Thymus (tissue), 11 donors: ENCODE measurements at regions not wholly inside any gene's neighbourhood (a gene's known extent, or its start where the extent isn't known, plus 50 kb on each side); places are given as distances from the start of the nearest gene placed in this dataset.

Experiments
- DNase-seq, 9 donors: peaks; one replicate each; pipeline ENCODE4 v3.0.0-alpha.2; 2013; ENCODE audit warnings: low spot score in 9 of 9, low read depth in 6 of 9, missing footprints in 1 of 9
- H3K27ac ChIP-seq, 2 donors: one replicate each; pipeline ENCODE4 v1.5.1; 2013; ENCODE audit warnings: control low read depth in 1 of 2, low read depth in 1 of 2, low read length in 1 of 2, mild to moderate bottlenecking in 1 of 2, moderate library complexity in 1 of 2
- H3K27me3 ChIP-seq, 2 donors: one replicate each; pipeline ENCODE4 v1.5.1; 2013; ENCODE audit warnings: low read length in 1 of 2; ENCODE audit not compliant: control insufficient read depth in 2 of 2, insufficient read depth in 1 of 2
- H3K36me3 ChIP-seq, 2 donors: one replicate each; pipeline ENCODE4 v1.5.1; 2013; ENCODE audit warnings: low read length in 1 of 2, mild to moderate bottlenecking in 1 of 2, moderate library complexity in 1 of 2; ENCODE audit not compliant: control insufficient read depth in 2 of 2, insufficient read depth in 2 of 2
- H3K4me1 ChIP-seq, 2 donors: one replicate each; pipeline ENCODE4 v1.5.1; 2013; ENCODE audit warnings: low read length in 2 of 2; ENCODE audit not compliant: control insufficient read depth in 2 of 2, insufficient read depth in 2 of 2
- H3K4me3 ChIP-seq, 2 donors: one replicate each; pipeline ENCODE4 v1.5.1; 2013; ENCODE audit warnings: low read length in 2 of 2, control low read depth in 1 of 2, mild to moderate bottlenecking in 1 of 2
- H3K9me3 ChIP-seq, 2 donors: one replicate each; pipeline ENCODE4 v1.5.1; 2013; ENCODE audit warnings: low read length in 1 of 2, mild to moderate bottlenecking in 1 of 2; ENCODE audit not compliant: control insufficient read depth in 2 of 2, insufficient read depth in 1 of 2
- WGBS: extraction: QIAGEN DNeasy Blood & Tissue Kit; methylation state at CpG from one replicate; pipeline ENCODE4 v1.1.7; 2013; 5-methylcytosine and 5-hydroxymethylcytosine counted together
- donor health status: healthy.

- no peaks in the 10 kb centered on the region for H3K36me3 ChIP-seq
- no peak for DNase-seq
- no peaks in the 10 kb centered on the region for H3K4me1 ChIP-seq
- H3K4me3 ChIP-seq = no peak overlapping the region
- H3K9me3 ChIP-seq = no peaks in the 10 kb centered on the region
- no peaks in the 10 kb centered on the region for H3K27me3 ChIP-seq
- no peak overlapping the region for H3K27ac ChIP-seq
- WGBS = 90% methylated on average over 4 of the region's 4 CpGs
Observed at GRCh38 chr12:83805156-83805772, 1107.3 kb downstream of the SLC6A15 start.

- Histone ChIP-seq H3K4me1 (no peaks in the 10 kb centered on the region), H3K9me3 (no peaks in the 10 kb centered on the region), H3K27ac (no peak overlapping the region), H3K4me3 (no peak overlapping the region), H3K27me3 (no peaks in the 10 kb centered on the region), H3K36me3 (no peaks in the 10 kb centered on the region)
- DNase-seq = no peak
Observed at GRCh38 chr12:83801972-83802371, 1110.6 kb downstream of the SLC6A15 start.

GRCh38 chr12:83800022-83800421, 1112.6 kb downstream of the SLC6A15 start:
- WGBS = 94% methylated on average over 2 of the region's 2 CpGs
- no peak for DNase-seq
- H3K9me3 ChIP-seq = no peaks in the 10 kb centered on the region

GRCh38 chr12:83796531-83796930, 1109.8 kb downstream of the TMTC2 start:
- no peak overlapping the region for H3K4me3 ChIP-seq
- no peak for DNase-seq
- no peak overlapping the region for H3K27ac ChIP-seq
- no peaks in the 10 kb centered on the region for H3K9me3 ChIP-seq
- 88% methylated on average over 3 of the region's 3 CpGs for WGBS
- H3K4me1 ChIP-seq = no peaks in the 10 kb centered on the region
- no peaks in the 10 kb centered on the region for H3K27me3 ChIP-seq
- H3K36me3 ChIP-seq = no peaks in the 10 kb centered on the region

More at GRCh38 chr12:83800022-83800421, 1112.6 kb downstream of the SLC6A15 start:
- Histone ChIP-seq H3K36me3 (no peaks in the 10 kb centered on the region), H3K27ac (no peak overlapping the region), H3K4me1 (no peaks in the 10 kb centered on the region), H3K4me3 (no peak overlapping the region), H3K27me3 (no peaks in the 10 kb centered on the region)

GRCh38 chr12:83793616-83794015, 1106.9 kb downstream of the TMTC2 start:
- no peaks in the 10 kb centered on the region for H3K9me3 ChIP-seq
- H3K36me3 ChIP-seq = no peaks in the 10 kb centered on the region
- no peaks in the 10 kb centered on the region for H3K27me3 ChIP-seq
- no peak overlapping the region for H3K4me3 ChIP-seq
- DNase-seq = no peak
- no peak overlapping the region for H3K27ac ChIP-seq
- H3K4me1 ChIP-seq = no peaks in the 10 kb centered on the region

GRCh38 chr12:83784298-83784890, 1097.7 kb downstream of the TMTC2 start:
- Histone ChIP-seq H3K36me3 (no peaks in the 10 kb centered on the region), H3K4me3 (no peak overlapping the region), H3K27ac (no peak overlapping the region), H3K9me3 (no peaks in the 10 kb centered on the region), H3K4me1 (no peaks in the 10 kb centered on the region), H3K27me3 (no peaks in the 10 kb centered on the region)
- DNase-seq = no peak
- WGBS = 76% methylated on average over 7 of the region's 7 CpGs

- Histone ChIP-seq H3K36me3 (no peaks in the 10 kb centered on the region), H3K27me3 (no peaks in the 10 kb centered on the region), H3K4me3 (no peak overlapping the region), H3K9me3 (no peaks in the 10 kb centered on the region), H3K27ac (no peak overlapping the region), H3K4me1 (no peaks in the 10 kb centered on the region)
- DNase-seq = no peak
- WGBS = 96% methylated on average over 2 of the region's 2 CpGs
Observed at GRCh38 chr12:83779526-83779925, 1092.8 kb downstream of the TMTC2 start.

- DNase-seq = no peak
- 92% methylated on average over 3 of the region's 3 CpGs for WGBS
- no peak overlapping the region for H3K27ac ChIP-seq
- no peaks in the 10 kb centered on the region for H3K36me3 ChIP-seq
- H3K4me1 ChIP-seq = no peaks in the 10 kb centered on the region
- H3K4me3 ChIP-seq = no peak overlapping the region
- peaks cover 0 to 3% of the 10 kb centered on the region in 2 donors for H3K9me3 ChIP-seq
- H3K27me3 ChIP-seq = no peaks in the 10 kb centered on the region
Observed at GRCh38 chr12:83769151-83769550, 1082.4 kb downstream of the TMTC2 start.

GRCh38 chr12:83767723-83768122, 1081.0 kb downstream of the TMTC2 start:
- 63% methylated on average over 1 of the region's 1 CpG for WGBS
- H3K9me3 ChIP-seq = peaks cover 0 to 7% of the 10 kb centered on the region in 2 donors
- H3K36me3 ChIP-seq = no peaks in the 10 kb centered on the region
- H3K4me1 ChIP-seq = no peaks in the 10 kb centered on the region
- no peak overlapping the region for H3K4me3 ChIP-seq
- no peaks in the 10 kb centered on the region for H3K27me3 ChIP-seq
- H3K27ac ChIP-seq = no peak overlapping the region
- no peak for DNase-seq
